K562 (cell line): ENCODE measurements at regions not wholly inside any gene's neighbourhood (a gene's known extent, or its start where the extent isn't known, plus 50 kb on each side); places are given as distances from the start of the nearest gene placed in this dataset.

ENCODE experiments used
- ARID1B ChIP-seq: fragments of 450-650 bp; IDR thresholded peaks from 2 replicates; pipeline ENCODE4 v1.6.1; 2016; ENCODE audit warnings: antibody characterized with exemption, mild to moderate bottlenecking, inconsistent platforms
- ARID4B ChIP-seq: sonication (generic); formaldehyde crosslinking; IDR thresholded peaks from 2 replicates; pipeline ENCODE4 v1.8.0; 2022; ENCODE audit warnings: mild to moderate bottlenecking, missing genetic modification reagents
- ASH1L ChIP-seq: fragments of 450-650 bp; IDR thresholded peaks from 2 replicates; pipeline ENCODE4 v1.6.1; 2018; ENCODE audit warnings: borderline replicate concordance, mild to moderate bottlenecking, low read depth; ENCODE audit not compliant: partially characterized antibody
- CBX3 ChIP-seq, 2 experiments: IDR thresholded peaks; 1 replicate in 1 of 2; 2 replicates in 1 of 2; pipeline ENCODE4 v1.6.1; 2012; ENCODE audit warnings: inconsistent platforms in 2 of 2, low read length in 2 of 2, borderline replicate concordance in 1 of 2, control low read depth in 1 of 2
- CEBPG ChIP-seq, 3 experiments: fragments of 200-800 bp in 1 of 3; sonication (Bioruptor generic) in 1 of 3; sonication (generic) in 1 of 3; formaldehyde crosslinking in 1 of 3; IDR thresholded peaks in 2 of 3; conservative IDR thresholded peaks in 1 of 3; 2 replicates each; pipeline versions ENCODE4 v1.6.1 to v1.8.0; 2016 to 2022; ENCODE audit warnings: missing compliant biosample characterization in 2 of 3, missing genetic modification characterization in 2 of 3, mild to moderate bottlenecking in 1 of 3, missing genetic modification reagents in 1 of 3
- MED1 ChIP-seq: sonication (generic); formaldehyde crosslinking; IDR thresholded peaks from 2 replicates; pipeline ENCODE4 v1.8.1; 2023; ENCODE audit warnings: missing genetic modification reagents, borderline replicate concordance
- NKRF ChIP-seq: fragments of 450-650 bp; IDR thresholded peaks from 2 replicates; pipeline ENCODE4 v1.6.1; 2016; ENCODE audit warnings: borderline replicate concordance
- RBFOX2 ChIP-seq: fragments of 200-400 bp; formaldehyde crosslinking; IDR thresholded peaks from 2 replicates; pipeline ENCODE4 v1.6.1; 2017; ENCODE audit warnings: low read depth, mild to moderate bottlenecking, low read length, moderate library complexity
- RBM14 ChIP-seq: fragments of 200-400 bp; formaldehyde crosslinking; IDR thresholded peaks from 2 replicates; pipeline ENCODE4 v1.6.1; 2018; ENCODE audit warnings: low read depth, mild to moderate bottlenecking, low read length, moderate library complexity, borderline replicate concordance; ENCODE audit not compliant: insufficient read depth
- ZFP30 ChIP-seq: fragments of 250-450 bp; sonication (Bioruptor Pico); IDR thresholded peaks from 2 replicates; pipeline ENCODE4 v1.8.0; 2022; ENCODE audit warnings: moderate library complexity, mild to moderate bottlenecking, inconsistent platforms, borderline replicate concordance
- ZNF133 ChIP-seq: fragments of 250-450 bp; sonication (Bioruptor Pico); IDR thresholded peaks from 2 replicates; pipeline ENCODE4 v1.4.0; 2020; ENCODE audit warnings: mild to moderate bottlenecking
- ZNF143 ChIP-seq: sonication (generic); formaldehyde crosslinking; IDR thresholded peaks from 2 replicates; pipeline ENCODE4 v1.9.0; 2022; ENCODE audit warnings: mild to moderate bottlenecking, missing genetic modification reagents
- ZNF316 ChIP-seq: fragments of 450-650 bp; IDR thresholded peaks from 2 replicates; pipeline ENCODE4 v1.6.1; 2016
- ZNF507 ChIP-seq: conservative IDR thresholded peaks from 2 replicates; pipeline ENCODE4 v1.6.1; 2017; ENCODE audit warnings: missing genetic modification characterization, missing compliant biosample characterization
- ZNF668 ChIP-seq: fragments of 250-450 bp; sonication (Bioruptor Pico); IDR thresholded peaks from 2 replicates; pipeline ENCODE4 v1.8.0; 2022; ENCODE audit warnings: mild to moderate bottlenecking, inconsistent platforms
- ZSCAN29 ChIP-seq: fragments of 450-650 bp; IDR thresholded peaks from 2 replicates; pipeline ENCODE4 v1.6.1; 2017
- TF ChIP-seq, protein P1 (sequence below): fragments of 450-650 bp; IDR thresholded peaks from 2 replicates; pipeline ENCODE4 v1.6.1; 2016; ENCODE audit warnings: antibody characterized with exemption
- TF ChIP-seq, protein P2 (sequence below): fragments of 200-800 bp; sonication (Bioruptor generic); IDR thresholded peaks from 2 replicates; pipeline ENCODE4 v1.6.1; 2017; ENCODE audit warnings: missing genetic modification characterization, missing compliant biosample characterization

DNA sequence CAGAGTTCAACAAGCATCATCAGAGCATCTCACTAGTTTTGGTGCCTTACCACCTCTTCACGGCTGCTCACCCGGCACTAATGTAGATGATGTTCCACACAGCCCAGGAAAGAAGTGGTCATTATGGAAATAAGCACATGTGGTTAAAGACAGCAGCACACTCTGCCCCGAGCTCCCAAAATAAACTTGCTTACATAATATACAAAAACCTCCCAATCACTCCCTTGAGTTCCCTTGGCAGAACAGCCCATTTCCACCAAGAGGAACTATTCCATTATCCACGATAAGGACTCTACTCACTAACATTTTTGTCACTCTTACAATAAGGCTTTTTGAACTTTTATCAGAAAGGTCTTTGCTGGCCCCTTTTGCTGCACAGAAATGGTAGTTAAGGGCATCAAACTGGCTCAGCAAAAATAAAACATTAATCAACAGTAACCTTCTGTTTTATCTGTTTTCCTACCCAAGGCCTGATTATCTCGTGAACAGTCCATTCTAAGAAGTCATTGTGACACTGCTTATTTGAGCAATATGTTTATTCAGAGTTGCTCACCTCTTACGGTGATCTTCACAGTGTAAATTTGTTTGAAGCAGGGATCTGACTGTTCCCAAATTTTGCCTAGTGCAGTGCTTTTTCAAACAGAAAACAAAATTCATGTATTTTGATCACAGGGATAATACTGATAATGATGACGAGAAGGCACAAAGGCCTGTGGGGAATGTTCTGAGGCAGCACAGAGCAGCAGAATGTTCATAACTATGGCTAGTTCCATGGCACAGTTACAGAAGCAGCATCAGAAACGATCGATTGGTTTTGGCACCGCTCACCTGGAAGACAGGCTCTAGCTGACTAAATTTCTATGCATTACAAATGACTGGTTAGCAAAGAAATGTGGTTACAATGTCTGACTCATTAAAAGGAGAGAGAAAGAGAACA, 399.8 kb upstream of the PIK3R1 start (continued):
- TF ChIP-seq NKRF (no peak), ZNF143 (CRISPR knock-in tag) (no peak), ARID4B (CRISPR knock-in tag) (no peak), MED1 (CRISPR knock-in tag) (no peak), RBM14 (no peak), ZNF507 (tag) (no peak), CBX3 (IDR thresholded peaks at IDR 0.05; ENCODE audit: borderline replicate concordance in 1 of 2, low read length in 2 of 2) (no peak), ZFP30 (CRISPR knock-in tag) (no peak), ZSCAN29 (no peak), ZNF668 (no peak), ARID1B (peak; percentile 72), ASH1L (no peak), ZNF316 (peak; percentile 78), CEBPG (CRISPR knock-in tag; IDR thresholded peaks at IDR 0.05) (no peak), CEBPG (tag; conservative IDR thresholded peaks at IDR 0.05 in 1 of 2, IDR thresholded peaks at IDR 0.05 in 1 of 2) (no peak), ZNF133 (no peak), RBFOX2 (no peak)
- TF ChIP-seq, protein P1, sequence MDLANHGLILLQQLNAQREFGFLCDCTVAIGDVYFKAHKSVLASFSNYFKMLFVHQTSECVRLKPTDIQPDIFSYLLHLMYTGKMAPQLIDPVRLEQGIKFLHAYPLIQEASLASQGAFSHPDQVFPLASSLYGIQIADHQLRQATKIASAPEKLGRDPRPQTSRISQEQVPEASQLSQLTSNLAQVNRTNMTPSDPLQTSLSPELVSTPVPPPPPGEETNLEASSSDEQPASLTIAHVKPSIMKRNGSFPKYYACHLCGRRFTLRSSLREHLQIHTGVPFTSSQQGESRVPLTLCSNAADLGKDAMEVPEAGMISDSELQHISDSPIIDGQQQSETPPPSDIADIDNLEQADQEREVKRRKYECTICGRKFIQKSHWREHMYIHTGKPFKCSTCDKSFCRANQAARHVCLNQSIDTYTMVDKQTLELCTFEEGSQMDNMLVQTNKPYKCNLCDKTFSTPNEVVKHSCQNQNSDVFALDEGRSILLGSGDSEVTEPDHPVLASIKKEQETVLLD, result no peak
- TF ChIP-seq, protein P2, sequence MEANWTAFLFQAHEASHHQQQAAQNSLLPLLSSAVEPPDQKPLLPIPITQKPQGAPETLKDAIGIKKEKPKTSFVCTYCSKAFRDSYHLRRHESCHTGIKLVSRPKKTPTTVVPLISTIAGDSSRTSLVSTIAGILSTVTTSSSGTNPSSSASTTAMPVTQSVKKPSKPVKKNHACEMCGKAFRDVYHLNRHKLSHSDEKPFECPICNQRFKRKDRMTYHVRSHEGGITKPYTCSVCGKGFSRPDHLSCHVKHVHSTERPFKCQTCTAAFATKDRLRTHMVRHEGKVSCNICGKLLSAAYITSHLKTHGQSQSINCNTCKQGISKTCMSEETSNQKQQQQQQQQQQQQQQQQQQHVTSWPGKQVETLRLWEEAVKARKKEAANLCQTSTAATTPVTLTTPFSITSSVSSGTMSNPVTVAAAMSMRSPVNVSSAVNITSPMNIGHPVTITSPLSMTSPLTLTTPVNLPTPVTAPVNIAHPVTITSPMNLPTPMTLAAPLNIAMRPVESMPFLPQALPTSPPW, result no peak
